ENCODE measurements at regions not wholly inside any gene's neighbourhood (a gene's known extent, or its start where the extent isn't known, plus 50 kb on each side); places are given as distances from the start of the nearest gene placed in this dataset.

- intact Hi-C loops (cut with DNase I): no loop called here
- H3K27me3 ChIP-seq: no peaks in the 10 kb centered on the region
- no peaks in the 10 kb centered on the region for H3K36me3 ChIP-seq
- no peak overlapping the region for H3K27ac ChIP-seq
- TF ChIP-seq, protein P1, sequence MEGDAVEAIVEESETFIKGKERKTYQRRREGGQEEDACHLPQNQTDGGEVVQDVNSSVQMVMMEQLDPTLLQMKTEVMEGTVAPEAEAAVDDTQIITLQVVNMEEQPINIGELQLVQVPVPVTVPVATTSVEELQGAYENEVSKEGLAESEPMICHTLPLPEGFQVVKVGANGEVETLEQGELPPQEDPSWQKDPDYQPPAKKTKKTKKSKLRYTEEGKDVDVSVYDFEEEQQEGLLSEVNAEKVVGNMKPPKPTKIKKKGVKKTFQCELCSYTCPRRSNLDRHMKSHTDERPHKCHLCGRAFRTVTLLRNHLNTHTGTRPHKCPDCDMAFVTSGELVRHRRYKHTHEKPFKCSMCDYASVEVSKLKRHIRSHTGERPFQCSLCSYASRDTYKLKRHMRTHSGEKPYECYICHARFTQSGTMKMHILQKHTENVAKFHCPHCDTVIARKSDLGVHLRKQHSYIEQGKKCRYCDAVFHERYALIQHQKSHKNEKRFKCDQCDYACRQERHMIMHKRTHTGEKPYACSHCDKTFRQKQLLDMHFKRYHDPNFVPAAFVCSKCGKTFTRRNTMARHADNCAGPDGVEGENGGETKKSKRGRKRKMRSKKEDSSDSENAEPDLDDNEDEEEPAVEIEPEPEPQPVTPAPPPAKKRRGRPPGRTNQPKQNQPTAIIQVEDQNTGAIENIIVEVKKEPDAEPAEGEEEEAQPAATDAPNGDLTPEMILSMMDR (IDR thresholded peaks at IDR 0.05): no peak
- no peak for DNase-seq
- H3K4me1 ChIP-seq: no peaks in the 10 kb centered on the region
- H3K9me3 ChIP-seq: no peaks in the 10 kb centered on the region
- no peak overlapping the region for H3K9ac ChIP-seq (ENCODE audit: low read depth in 2 of 2, low read length in 2 of 2)
- no peak overlapping the region for H3K4me3 ChIP-seq
Measured at GRCh38 chr13:85312071-85312470, 487.1 kb downstream of the SLITRK6 start.

DNA sequence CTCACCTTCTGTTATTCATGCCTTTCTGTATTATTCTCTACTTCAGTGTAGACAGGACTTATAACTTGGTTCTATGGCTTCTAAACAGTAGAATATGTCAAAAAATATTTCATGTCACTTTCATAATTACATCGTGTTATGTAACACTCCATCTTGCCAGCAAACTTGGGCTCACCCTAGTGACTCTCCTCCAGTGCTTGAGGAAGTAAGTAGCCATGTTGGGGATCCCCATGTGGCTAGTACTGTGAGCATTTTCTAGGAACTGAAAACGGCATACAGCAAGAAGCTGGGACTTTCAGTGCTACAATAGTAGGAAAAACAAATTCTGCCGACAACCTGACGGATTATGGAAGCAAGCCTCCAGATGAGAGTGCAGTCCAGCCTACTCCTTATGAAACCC, 495.6 kb downstream of the SLITRK6 start:
- no peak overlapping the region for H3K4me3 ChIP-seq
- no peak overlapping the region for H3K27ac ChIP-seq
- TF ChIP-seq, protein P1 (IDR thresholded peaks at IDR 0.05): no peak
- no peaks in the 10 kb centered on the region for H3K36me3 ChIP-seq
- H3K4me1 ChIP-seq: no peaks in the 10 kb centered on the region
- intact Hi-C loops (cut with DNase I): no loop called here
- H3K9ac ChIP-seq (ENCODE audit: low read depth in 2 of 2, low read length in 2 of 2): no peak overlapping the region
- DNase-seq: no peak
- H3K27me3 ChIP-seq: no peaks in the 10 kb centered on the region
- no peaks in the 10 kb centered on the region for H3K9me3 ChIP-seq

DNA sequence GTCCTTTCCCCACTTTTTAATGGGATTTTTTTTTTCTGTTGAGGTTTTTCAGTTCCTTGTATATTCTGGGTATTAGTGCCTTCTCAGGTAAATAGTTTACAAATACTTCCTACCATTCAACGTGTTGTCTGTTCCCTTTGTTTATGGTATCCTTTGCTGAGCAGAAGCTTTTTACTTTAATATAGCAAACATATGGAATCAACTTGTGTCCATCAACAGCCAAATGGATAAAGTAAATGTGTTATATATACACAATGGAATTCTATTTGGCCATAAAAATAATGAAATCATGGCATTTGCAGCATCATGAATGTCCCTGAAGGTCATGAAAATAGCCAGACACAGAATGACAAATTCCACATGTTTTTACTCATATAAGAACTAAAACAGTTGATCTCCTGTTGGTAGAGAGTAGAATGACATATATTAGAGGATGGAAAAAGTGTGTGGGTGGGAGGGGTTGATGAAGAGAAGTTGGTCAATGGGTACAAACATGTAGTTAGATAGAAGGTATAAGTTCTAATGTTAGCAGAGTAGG, 500.8 kb downstream of the SLITRK6 start:
- Histone ChIP-seq H3K27ac (no peak overlapping the region), H3K4me3 (no peak overlapping the region), H3K4me1 (no peaks in the 10 kb centered on the region), H3K9me3 (no peaks in the 10 kb centered on the region), H3K9ac (ENCODE audit: low read depth in 2 of 2, low read length in 2 of 2) (no peak overlapping the region), H3K36me3 (no peaks in the 10 kb centered on the region), H3K27me3 (no peaks in the 10 kb centered on the region)
- intact Hi-C loops (cut with DNase I): no loop called here
- TF ChIP-seq, protein P1 (IDR thresholded peaks at IDR 0.05): no peak
- DNase-seq: no peak

- H3K4me3 ChIP-seq: no peak overlapping the region
- intact Hi-C loops (cut with DNase I): no loop called here
- no peak for DNase-seq
- TF ChIP-seq, protein P1 (IDR thresholded peaks at IDR 0.05): no peak
- H3K9ac ChIP-seq (ENCODE audit: low read depth in 2 of 2, low read length in 2 of 2): no peak overlapping the region
- no peaks in the 10 kb centered on the region for H3K4me1 ChIP-seq
- H3K9me3 ChIP-seq: no peaks in the 10 kb centered on the region
- H3K27ac ChIP-seq: no peak overlapping the region
- no peaks in the 10 kb centered on the region for H3K36me3 ChIP-seq
- H3K27me3 ChIP-seq: no peaks in the 10 kb centered on the region
Measured at GRCh38 chr13:85288698-85289097, 510.5 kb downstream of the SLITRK6 start.

DNA sequence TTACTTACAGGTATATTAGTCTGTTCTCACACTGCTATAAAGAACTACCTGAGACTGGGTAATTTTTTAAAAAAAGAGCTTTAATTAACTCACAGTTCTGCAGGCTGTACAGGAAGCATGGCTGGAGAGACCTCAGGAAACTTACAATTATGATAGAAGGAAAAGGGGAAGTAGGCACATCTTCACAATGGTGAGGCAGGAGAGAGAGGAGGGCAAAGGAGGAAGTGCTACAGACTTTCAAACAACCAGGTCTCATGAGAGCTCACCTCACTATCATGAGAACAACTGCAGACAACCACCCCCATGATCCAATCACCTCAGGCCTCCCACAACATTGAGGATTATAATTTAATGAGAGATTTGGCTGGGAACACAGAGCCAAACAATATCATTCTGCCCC, 511.7 kb downstream of the SLITRK6 start:
- Histone ChIP-seq H3K27ac (no peak overlapping the region), H3K36me3 (no peaks in the 10 kb centered on the region), H3K4me3 (no peak overlapping the region), H3K4me1 (no peaks in the 10 kb centered on the region), H3K9ac (ENCODE audit: low read depth in 2 of 2, low read length in 2 of 2) (no peak overlapping the region), H3K9me3 (no peaks in the 10 kb centered on the region), H3K27me3 (no peaks in the 10 kb centered on the region)
- intact Hi-C loops (cut with DNase I): no loop called here
- TF ChIP-seq, protein P1 (IDR thresholded peaks at IDR 0.05): no peak
- DNase-seq: no peak
